ENCODE measurements at regions not wholly inside any gene's neighbourhood (a gene's known extent, or its start where the extent isn't known, plus 50 kb on each side); places are given as distances from the start of the nearest gene placed in this dataset.
A peak's percentile ranks its signal among the peaks of the same experiment; 100 is the strongest.
"Not testable (repeated sequence)": the region's sequence is repeated elsewhere in the genome, so short reads cannot be mapped to it uniquely, and the experiment has no call there.

DNA sequence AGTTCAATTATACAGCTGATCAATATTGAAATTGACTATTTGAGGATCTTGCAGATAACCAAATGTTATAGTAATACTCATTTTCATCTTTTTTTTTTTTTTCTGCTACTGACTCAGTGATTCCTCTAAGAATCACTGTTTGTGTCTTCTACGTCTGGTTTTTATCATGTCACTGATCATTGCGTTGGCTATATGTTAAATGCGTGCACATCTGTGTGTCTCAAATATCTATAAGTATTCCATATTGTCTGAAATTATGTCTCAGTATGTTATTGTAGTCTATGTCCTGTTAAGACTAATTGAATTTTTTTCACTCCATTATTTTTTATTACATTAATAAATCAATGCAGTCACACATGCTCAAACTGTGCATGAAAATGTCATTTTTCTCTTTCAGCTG, 200.5 kb downstream of the PCDH20 start:
- DNase-seq (ENCODE audit: low spot score) = no peak

DNA sequence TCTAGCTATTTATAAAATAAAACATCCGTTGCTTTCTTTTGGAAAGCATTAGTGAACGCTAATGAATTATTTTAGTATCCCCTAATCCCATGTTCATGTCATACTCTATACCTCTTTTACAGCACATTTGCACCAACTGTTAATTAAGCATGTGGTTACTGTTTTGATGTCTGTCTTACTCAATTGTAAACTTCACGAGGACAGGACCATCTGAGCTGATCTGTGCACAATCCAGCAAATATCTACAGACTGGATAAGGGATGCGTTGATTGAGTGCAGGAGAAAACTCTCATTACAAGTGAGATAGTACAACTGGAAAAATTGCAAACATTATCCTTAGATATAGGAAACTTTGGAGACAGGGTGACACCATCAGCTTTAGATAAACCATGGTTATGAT, 201.1 kb downstream of the PCDH20 start:
- DNase-seq (ENCODE audit: low spot score) = no peak

DNA sequence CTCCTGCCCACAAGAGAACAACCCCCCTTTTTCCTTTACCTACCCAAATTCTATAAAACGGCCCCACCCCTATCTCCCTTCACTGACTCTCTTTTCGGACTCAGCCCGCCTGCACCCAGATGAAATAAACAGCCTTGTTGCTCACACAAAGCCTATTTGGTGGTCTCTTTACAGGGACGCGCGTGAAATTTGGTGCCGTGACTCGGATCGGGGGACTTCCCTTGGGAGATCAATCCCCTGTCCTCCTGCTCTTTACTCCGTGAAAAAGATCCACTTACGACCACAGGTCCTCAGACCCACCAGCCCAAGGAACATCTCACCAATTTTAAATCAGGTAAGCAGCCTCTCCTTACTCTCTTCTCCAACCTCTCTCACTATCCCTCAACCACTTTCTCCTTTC, 209.8 kb downstream of the PCDH20 start:
- not testable (repeated sequence) for DNase-seq (ENCODE audit: low spot score)

DNA sequence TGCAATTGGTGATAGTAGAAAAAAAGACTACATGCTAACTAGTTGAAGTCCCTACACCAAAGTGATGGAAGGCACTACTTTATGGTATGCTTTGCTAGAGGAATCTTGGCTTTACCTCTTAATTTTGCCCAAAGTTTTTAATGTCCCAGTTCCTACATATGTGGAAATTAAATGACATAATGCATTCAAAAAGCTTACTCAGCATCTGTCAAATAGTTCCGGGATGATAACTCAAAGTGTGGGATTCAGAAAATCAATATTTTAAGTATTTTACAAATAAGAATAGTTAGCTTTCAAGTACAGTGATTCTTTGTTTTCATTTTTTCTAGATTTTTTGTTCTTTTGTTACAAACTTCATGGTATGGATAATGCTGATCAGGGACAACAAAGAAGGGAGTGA, 211.6 kb downstream of the PCDH20 start:
- no peak for DNase-seq (ENCODE audit: low spot score)

DNA sequence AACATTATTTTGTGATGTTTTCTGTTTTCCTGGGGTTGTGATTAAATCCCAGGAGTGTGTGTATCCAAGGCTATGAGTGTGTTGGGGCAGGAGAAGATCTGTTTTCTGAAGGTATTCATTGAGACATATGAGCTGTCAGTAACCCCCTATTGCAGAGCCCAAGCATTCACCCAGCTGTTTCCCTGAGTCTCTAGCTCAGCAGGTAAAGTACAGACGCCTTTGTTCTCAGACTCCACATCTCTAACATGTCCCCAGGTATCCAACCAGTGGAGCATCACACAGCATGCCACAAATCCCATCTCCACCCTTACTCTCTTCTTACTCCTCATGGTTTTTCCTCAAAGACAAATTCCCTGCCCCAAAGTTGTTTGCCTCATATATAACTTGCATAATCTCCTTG, 213.6 kb downstream of the PCDH20 start:
- DNase-seq (ENCODE audit: low spot score) = no peak

DNA sequence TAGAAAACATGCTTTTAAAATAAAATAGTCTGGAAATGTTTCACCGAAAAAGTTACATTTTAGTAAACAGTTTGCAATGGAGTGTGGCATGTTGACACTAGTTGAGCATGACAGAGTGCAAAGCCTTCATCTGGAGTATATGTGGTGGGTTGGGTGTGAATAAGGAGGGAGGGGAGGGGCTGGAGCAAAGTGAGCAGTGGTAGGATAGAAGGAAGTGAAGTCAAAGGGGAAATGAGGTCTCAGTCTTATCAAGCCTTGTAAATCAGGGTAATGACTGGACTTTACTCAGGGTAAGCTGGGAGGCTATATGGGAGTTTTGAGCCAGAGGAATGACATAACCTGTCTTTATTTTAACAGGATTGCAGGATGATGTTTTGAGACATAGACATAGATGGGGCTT, 222.8 kb downstream of the PCDH20 start:
- DNase-seq (ENCODE audit: low spot score) = no peak

DNA sequence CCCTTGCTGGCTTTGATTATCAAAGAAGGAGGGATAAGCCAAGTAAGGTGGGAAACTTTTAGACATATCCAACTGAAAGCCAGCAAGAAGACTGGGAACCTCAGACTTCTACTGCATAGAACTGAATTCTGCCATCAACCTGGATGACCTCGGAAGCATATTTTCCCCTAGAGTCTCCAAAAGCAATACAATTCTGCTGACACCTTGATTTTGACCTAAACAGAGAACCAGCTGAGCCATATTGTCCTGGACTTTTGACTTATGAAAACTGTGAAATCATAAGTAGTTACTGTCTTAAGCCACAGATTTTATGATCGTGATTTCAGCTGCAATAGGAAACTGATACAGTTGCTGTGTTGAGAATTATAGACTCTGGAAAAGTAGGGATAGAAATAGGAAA, 227.6 kb downstream of the PCDH20 start:
- no peak for DNase-seq (ENCODE audit: low spot score)

DNA sequence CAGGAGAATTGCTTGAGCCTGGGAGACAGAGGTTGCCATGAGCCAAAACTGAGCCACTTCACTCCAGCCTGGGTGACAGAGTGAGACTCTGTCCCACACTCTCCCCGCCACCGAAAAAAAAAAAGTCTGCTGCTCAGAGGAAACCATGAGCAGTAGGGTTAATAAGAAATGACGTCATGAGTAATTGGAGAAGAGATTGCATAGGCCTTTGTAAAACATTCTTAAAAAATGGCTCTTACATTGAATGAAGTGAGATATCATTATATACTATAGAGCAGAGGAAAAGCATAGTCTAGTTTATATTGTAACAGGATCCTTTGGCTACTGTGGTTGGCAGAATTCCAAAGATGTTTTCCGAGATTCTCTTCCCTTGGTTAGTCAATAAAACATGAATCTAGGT, 228.2 kb downstream of the PCDH20 start:
- DNase-seq (ENCODE audit: low spot score) = no peak

DNA sequence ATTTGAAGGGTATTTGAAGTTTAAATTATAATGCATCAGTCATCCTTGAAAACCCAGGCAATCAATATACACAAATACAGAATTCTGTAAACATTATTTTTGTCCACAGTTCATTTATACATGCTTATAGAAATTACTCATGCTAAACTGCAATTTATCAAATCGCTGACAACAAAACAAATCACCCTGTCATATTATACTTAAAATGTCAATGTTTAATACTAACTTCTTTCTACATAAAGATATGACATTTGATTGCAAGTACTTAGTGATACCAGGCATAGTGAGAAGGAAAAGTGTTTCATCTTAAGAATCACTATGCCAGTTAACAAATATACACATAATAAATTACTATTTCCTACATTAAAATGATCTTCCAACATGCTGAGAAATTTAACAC, 232.0 kb downstream of the PCDH20 start:
- no peak for DNase-seq (ENCODE audit: low spot score)

DNA sequence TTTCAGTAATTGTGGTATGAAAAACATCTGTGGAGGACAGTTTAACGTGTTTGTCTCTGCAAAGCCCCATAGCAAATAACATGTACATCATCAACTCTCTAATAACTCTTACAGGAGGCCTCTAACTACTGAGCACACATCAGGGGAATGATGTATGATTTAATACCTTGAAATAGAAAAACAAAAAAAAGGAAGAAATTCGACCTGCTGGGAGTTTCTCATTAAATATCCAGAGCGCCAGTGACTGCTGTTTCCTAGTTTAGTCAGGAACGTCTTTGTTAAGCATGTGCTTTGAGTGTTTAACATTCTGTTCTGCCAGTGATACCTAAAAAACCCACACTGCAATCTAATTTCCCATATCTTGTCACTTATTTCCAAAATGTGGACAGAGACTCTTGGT, 235.4 kb downstream of the PCDH20 start:
- DNase-seq (ENCODE audit: low spot score) = no peak

DNA sequence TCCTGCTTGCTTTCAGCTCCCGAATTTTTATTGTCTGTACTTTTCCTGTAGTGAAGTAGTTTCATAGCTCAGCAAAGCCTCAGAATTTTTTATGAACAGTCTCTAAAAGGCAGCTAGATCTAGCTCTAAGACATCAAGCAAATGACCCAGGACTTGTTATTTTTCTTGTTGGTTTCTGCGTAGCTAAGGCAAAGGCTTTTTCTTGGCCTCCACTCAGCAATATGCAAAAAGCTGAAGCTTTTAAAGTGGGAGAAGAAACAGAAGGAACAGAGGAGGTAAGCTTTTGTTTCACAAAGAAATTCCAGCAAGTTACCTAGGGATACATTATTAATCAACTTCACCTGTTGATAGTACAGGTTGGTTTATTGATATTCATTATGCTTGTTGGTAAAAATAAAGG, 235.9 kb downstream of the PCDH20 start:
- no peak for DNase-seq (ENCODE audit: low spot score)

DNA sequence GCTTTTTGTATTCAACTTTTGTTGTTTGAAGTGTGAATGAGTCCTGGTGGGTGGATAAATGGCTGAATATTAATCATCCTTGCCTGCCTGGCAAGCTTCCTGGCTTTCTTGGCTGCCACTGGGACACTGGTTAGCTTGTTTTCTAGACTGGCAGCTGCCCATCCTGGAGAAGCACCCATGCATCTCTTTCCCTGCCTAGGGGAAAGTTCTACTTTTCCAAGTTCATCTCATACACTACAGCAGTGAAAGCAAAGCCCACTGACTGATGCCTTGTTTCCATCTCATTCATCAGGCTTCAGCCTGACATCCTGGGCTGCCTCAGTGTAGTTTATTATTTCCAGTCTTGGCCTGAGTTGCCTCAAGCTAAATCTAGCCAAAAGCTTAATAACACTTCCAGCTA, 244.8 kb downstream of the PCDH20 start:
- DNase-seq (ENCODE audit: low spot score) = peak; percentile 81

DNA sequence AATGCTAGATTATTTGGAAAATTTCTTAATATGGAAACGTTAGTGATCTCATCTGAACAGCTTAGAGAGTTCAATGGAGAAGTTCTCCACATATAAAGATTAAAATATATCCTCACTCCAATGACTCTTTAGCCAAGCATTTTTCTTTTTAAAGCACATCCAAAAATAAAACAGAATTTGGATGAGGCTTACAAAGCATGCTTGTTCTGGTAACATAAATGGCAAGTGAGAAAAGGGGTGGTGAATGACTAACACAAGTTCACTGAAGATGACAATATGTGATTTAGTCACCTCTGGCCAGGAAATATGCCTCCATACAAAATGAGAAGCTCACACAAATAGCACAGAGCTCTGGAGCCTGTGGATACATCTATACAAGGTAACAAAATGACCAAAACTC, 253.0 kb downstream of the PCDH20 start:
- DNase-seq (ENCODE audit: low spot score) = peak; percentile 28

DNA sequence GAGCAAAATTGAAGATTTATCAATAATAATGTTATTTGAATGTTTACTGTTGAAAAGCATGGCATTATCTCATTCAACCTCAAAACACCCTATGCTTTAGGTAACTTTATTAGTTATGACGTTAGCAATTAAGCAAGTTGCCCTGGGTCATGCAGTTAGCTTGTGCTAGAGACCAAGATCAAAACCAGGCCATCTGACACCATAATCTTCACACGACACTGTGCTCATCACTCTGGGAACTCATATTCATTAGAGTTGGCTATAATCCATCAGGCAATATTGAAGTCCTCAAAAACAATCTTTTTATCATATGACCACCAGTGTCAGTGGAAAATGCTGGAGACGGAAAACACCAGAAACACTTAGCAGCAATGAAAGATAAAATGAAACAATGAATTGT, 253.5 kb downstream of the PCDH20 start:
- no peak for DNase-seq (ENCODE audit: low spot score)

DNA sequence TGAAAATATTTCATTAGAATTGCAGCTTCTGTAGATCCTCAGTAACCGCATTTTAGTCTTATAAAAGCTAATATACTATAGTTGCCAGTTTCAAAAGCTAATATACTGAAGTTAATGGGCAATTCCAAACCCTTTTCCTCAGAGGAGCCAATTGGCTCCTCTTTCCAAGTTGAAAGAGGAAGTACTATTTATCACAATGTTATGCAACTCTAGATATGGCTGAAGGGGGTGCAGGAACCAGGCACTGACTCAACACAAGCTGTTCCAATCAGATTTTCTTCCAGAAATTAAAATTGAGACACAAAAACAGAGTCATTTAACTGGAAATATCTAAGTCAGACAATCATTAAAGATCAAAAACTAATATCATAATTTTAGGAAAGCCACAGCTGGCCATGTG, 258.9 kb downstream of the PCDH20 start:
- no peak for DNase-seq (ENCODE audit: low spot score)

DNA sequence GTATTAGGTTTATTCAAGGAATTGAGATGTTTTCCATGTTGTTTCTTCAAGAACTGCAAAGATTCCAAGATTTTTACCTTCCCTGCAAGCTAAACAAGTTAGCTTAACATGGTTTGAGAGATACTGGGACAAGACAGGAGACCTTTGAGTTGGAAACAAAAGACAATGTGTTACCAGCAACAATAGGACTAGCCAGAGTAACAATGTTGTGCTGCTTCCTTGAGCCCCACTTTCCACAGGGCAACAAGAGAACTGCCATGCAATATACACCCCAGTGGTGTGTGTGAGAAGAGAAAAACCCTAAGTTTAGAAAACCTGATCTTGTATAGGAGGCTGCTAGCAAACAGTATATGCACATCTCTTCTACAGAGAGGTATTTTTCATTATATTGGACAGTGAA, 264.6 kb downstream of the PCDH20 start:
- no peak for DNase-seq (ENCODE audit: low spot score)

DNA sequence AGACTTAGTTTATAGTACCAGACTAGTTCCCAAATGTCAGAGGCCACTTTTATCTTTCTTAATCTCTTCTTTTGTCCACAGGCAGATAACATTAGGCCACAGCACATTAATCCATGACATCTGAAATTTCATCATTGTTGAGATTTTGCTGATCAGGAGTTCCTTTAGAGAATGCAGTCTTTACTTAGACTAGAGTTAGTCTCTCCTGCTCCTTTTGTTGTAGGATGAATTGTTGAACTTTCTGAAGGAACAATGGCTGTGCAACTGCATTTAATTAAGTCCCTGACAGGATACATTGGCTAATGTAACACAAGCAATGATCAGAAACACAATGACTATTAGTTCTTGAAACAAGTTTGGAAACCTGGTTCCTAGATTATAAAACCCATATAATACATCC, 266.3 kb downstream of the PCDH20 start:
- DNase-seq (ENCODE audit: low spot score) = no peak

DNA sequence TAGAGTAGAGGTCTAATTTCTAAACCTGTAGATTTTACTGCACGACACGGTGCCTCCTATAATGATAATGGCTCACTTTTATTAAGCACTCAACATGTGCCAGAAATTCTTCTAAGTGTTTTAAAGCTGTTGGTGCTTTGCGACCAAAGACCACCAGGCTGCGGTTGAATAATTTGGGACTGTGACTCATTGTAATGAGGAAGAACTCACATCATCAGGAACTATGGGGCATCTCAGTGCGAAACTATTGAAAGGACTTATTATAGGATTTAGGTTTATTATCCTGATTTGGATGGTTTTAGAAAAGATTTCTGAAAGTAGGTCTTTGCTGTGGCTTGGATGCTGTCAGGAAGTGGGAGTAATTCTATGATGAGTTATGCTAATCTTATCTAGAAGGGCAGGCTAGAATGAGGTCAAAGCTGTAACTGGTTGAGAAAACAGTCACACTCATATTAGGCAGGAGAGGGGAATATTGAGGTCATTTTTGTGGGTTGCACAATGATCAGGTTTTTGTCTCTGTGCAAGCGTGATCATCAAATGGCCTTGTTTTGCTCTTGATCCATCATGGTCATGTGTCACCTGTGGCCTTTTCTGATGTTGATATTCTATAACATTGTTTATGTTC, 266.8 kb downstream of the PCDH20 start:
- DNase-seq (ENCODE audit: low spot score) = no peak

DNA sequence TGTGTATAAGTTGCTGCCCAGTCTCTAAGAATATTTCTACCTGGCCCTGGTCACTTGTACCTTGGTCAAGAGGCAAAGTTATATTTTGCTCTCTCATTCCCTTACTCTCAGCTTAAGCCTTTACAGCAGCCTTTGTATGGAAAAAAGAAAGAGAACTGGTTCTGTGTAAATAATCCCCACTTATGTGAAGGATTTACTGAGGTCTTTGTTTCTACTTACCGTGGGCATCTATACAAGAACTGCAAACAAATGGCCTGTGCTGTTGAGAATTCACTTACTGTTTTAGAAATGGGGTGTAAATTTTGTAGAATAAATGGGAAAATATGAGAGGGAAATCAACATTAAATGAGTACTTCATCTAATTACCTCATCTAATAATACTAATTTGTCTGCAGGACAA, 267.4 kb downstream of the PCDH20 start:
- no peak for DNase-seq (ENCODE audit: low spot score)

DNA sequence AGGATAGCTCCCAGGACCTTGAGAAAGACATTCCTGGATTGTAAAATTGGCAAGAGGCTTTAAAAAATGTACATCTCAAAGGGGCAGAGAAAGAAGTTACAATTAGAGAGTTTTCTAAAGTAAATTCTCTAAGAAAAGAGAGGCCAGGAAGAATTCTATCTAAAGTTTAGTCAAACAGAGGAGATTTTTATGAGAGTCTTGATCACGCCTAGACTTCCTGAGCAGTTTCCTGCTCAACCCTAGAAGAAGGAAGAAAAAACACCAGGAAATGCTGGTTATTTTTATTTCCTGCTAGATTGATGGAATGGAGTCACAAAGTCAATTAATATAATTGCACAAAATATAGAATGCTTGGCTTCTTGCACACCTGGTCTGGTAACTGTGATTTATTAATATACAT, 269.1 kb downstream of the PCDH20 start:
- DNase-seq (ENCODE audit: low spot score) = no peak

DNA sequence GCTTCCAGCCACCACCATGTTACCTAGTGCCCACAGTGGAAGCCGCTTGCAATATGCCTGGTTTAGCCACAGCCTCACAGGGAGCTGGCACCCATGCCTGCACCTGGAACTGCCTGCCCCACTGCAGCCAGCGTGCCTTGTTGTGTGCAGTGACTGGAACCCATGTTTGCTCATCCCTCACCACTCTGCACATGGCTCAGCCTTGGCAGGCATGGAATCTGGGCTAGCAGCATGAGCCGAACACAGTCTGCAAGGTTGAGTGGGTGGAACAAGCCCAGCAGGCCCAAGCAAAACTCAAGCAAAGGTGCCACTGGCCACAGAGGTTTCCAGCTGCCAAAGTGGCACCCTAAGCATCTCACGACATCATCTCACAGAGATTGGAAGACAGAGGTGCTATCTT, 269.5 kb downstream of the PCDH20 start:
- DNase-seq (ENCODE audit: low spot score) = no peak

DNA sequence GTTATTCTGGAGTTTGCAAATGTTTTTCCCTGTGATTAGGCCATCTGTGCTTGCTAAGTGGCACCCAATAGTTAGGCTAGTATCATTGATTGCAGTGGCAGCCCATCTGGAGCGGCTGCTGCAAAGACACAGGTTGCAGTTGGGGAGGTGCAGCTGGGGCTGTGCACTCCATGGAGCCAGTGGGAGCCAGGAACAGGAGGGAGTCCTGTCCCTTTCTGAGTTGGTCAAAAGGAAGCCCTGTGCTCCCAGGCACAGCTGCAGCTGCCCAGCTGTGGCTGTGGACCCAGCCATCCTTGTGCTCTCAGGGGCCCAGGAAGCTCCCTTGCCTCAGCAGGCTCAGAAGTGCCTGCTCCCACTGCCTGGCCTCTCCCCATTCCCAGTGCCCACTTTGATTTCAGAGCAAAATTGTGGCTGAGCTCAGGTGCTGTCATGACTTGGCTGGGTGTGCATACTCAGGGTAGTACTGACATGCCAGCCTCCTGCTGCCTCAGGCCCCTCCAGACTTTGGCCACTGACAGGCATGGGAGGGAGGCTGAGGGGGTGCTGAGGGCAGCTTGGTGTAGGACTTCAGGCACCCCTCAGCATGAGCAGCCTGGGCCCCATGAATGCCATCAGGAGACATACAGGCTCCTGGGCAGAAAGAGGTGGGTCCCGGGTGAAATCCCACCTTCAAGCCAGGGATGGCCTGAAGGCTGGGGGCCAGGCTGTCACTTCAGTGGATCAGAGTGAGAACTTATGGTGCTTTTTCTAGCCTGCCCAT, 270.6 kb downstream of the PCDH20 start:
- no peak for DNase-seq (ENCODE audit: low spot score)

DNA sequence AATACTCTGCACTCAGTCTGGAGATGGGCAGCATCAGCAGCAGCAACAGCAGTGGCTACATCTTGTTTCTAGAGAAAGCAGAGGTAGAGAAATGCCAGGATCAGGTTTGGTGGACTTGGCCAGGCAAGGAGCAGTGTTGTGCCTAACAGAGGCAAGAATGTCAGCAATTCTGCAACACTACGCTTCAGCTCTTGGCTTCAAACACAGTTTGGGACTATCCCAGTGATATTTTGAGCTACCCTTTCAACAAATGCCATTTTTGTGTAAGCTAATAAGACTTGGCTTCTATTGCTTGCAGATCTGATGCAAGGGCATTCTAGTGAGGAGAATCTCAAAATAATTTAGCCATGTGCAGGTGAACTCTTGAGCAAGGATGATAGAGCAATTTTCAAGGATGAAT, 271.3 kb downstream of the PCDH20 start:
- DNase-seq (ENCODE audit: low spot score) = no peak

DNA sequence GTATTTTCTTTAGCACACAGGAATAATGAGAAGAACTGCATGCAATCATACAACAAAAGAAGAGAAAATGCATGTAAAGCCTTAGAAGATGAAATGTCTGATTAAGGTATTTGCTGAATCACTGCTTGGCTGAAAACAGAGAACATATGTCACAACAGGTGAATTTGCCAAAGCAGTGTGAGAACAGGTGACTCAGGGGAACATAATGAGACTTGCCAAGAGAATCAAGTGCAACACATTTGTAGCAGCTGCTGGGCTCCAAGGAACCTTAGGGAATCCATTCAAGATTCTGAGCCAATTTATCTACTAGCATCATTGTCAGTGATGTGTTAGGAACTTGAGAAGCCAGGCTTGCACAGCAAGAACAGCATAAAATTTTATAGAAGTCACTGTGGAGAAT, 273.1 kb downstream of the PCDH20 start:
- no peak for DNase-seq (ENCODE audit: low spot score)
